ENCODE measurements at regions not wholly inside any gene's neighbourhood (a gene's known extent, or its start where the extent isn't known, plus 50 kb on each side); places are given as distances from the start of the nearest gene placed in this dataset.

DNA sequence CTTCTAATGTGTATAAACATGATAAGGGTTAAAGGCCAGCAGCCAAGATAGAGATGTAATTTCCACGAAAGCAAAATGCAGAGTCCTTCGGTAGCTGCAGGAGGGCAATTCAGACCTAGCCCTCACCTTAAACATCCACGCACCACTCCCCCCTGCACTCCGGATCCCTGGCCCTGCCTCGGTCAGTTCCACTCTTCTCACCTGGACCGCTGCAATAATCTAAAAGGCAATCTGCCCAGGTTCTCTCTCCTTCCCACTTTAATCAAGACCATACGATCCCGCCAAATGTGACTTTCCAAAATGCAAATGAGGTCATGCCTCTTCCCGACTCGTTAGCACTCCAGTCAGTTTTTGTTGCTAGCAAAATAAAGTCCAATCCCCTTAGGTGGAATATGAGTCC lies 485.2 kb downstream of the EIPR1 start:
- CTCF ChIA-PET, result no interaction called here
- no peaks in the 10 kb centered on the region for H3K4me1 Mint-ChIP-seq
- no peak overlapping the region for H3K4me3 Mint-ChIP-seq
- H3K9me3 Mint-ChIP-seq (ENCODE audit: low read depth), result no peaks in the 10 kb centered on the region
- H3K36me3 Mint-ChIP-seq, result no peaks in the 10 kb centered on the region
- H3K27ac Mint-ChIP-seq, result no peak overlapping the region
- ATAC-seq (no peak), DNase-seq (no peak)
- H3K27me3 Mint-ChIP-seq, result no peaks in the 10 kb centered on the region

DNA sequence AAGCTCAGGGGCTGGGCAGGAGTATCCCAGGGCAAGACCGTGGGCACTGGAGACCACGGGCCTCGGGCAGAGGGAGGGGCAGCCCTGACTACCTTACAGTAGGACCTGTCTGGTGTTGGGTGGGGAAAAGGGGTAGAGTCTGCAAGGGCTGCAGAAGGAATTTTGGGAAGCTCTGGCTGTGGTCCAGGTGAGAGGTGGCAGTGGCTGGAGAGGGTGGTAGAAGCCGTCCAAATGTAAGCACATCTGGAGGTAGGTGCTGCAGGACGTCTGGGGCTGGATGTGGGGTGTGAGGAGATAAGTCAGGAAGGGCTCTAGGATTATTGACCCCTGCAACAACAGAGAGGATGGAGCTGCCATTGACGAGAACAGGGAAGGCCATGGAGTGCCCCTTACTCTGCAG lies 486.7 kb downstream of the EIPR1 start:
- DNase-seq (peak; percentile 22), ATAC-seq (no peak)
- no peaks in the 10 kb centered on the region for H3K4me1 Mint-ChIP-seq
- CTCF ChIA-PET, result no interaction called here
- H3K36me3 Mint-ChIP-seq, result no peaks in the 10 kb centered on the region
- H3K9me3 Mint-ChIP-seq (ENCODE audit: low read depth), result no peaks in the 10 kb centered on the region
- no peak overlapping the region for H3K4me3 Mint-ChIP-seq
- H3K27ac Mint-ChIP-seq, result no peak overlapping the region
- H3K27me3 Mint-ChIP-seq, result peaks cover 3% of the 10 kb centered on the region

DNA sequence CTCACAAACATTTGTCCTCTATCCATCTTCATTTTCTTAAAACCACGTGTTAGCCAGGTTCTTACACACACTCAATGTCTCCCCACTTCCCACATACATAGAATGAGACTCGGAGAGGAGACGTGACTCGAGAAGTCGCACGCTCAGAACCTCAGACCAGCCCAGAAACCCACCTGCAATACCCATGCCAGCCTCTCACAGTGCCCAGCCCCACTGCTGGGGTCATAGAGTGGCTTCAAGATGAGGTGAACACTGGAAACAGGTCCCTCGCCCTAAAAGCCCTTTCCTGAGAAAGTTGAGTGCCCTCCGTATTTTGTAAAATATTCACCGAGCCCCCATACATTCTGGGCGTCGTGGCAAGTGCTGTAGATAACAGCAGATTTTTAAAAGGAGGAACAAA lies 487.4 kb downstream of the EIPR1 start:
- CTCF ChIA-PET, result no interaction called here
- H3K4me3 Mint-ChIP-seq, result no peak overlapping the region
- H3K27ac Mint-ChIP-seq, result no peak overlapping the region
- no peaks in the 10 kb centered on the region for H3K9me3 Mint-ChIP-seq (ENCODE audit: low read depth)
- no peak for ATAC-seq
- H3K27me3 Mint-ChIP-seq, result peaks cover 3% of the 10 kb centered on the region
- no peaks in the 10 kb centered on the region for H3K36me3 Mint-ChIP-seq
- no peak for DNase-seq
- H3K4me1 Mint-ChIP-seq, result no peaks in the 10 kb centered on the region

DNA sequence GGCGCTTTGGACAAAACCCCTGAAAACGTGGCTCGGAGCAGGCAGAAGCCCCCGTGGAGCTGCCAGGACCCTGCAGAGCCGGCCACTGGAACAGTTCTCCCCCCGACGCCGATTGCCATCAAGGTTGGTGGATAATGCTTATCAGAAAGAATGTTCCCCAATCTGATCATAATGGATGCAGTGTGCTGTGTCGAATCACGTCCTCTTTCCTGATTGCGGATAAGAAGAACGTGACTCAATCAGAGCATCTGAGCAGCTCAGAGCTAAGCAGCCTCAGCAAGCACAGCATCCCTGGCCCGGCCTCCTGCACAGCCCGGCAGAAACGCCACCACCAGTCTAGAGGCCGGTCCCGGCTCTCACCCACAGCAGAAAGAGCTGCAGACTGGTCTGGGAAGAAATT lies 488.0 kb downstream of the EIPR1 start:
- Mint-ChIP-seq H3K9me3 (ENCODE audit: low read depth) (no peaks in the 10 kb centered on the region), H3K4me3 (no peak overlapping the region), H3K36me3 (no peaks in the 10 kb centered on the region), H3K4me1 (no peaks in the 10 kb centered on the region), H3K27me3 (peaks cover 3% of the 10 kb centered on the region), H3K27ac (no peak overlapping the region)
- DNase-seq, result no peak
- CTCF ChIA-PET, result no interaction called here
- ATAC-seq, result no peak

DNA sequence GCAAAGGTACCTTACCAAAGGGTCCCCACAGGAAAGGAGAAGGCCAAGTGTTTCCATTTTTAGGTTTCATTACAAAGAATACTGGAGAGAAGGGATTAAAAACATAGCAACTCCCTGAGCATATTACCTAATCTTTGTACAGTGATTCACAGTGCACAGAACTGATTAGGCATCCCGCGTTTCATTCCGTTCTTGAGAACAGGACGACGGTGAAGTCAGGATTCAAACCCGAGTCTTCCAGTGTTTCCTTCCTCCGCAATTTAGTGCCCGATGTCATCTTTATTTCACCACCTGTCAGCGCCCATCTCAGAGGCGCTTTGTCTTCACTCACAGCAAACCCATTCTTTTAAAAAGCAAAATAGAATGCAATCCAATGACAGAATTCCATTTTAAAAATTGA lies 488.5 kb downstream of the EIPR1 start:
- no peak for DNase-seq
- no peaks in the 10 kb centered on the region for H3K9me3 Mint-ChIP-seq (ENCODE audit: low read depth)
- H3K27me3 Mint-ChIP-seq, result peaks cover 3% of the 10 kb centered on the region
- no peak overlapping the region for H3K27ac Mint-ChIP-seq
- no peaks in the 10 kb centered on the region for H3K4me1 Mint-ChIP-seq
- CTCF ChIA-PET, result no interaction called here
- no peak for ATAC-seq
- H3K4me3 Mint-ChIP-seq, result no peak overlapping the region
- H3K36me3 Mint-ChIP-seq, result no peaks in the 10 kb centered on the region

DNA sequence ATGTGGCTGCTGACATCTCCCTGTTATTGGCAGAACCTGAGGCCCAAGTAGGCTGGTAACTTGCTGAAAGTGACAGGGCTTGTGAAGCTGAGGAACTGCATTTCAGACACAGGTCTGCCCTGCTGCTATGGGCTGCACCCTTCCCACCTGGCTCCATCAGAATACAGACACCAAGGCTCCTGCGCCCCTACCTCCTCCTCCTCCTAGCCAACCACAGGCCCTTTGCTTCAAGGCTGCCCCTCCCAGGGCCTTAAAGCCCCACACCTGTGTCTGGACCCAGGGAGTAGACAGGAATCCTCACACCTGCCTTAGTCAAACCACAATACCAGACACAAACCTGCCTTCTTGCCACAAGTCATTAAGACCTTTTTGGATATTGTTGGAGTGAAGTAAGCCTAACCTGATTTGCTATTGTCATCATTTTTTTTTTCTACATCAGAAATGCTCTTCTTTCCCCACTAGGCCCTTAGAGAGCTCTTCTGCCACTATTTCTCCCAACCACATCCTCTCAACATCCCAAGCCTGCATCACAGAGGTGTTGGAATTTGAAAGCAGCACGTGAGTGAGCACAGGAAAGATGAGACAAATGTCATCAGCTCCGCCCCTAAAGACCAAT lies 489.7 kb downstream of the EIPR1 start:
- DNase-seq (no peak), ATAC-seq (no peak)
- no peaks in the 10 kb centered on the region for H3K4me1 Mint-ChIP-seq
- H3K9me3 Mint-ChIP-seq (ENCODE audit: low read depth), result peaks cover 1% of the 10 kb centered on the region
- no peak overlapping the region for H3K4me3 Mint-ChIP-seq
- H3K36me3 Mint-ChIP-seq, result no peaks in the 10 kb centered on the region
- CTCF ChIA-PET, result no interaction called here
- no peak overlapping the region for H3K27ac Mint-ChIP-seq
- peaks cover 3% of the 10 kb centered on the region for H3K27me3 Mint-ChIP-seq

DNA sequence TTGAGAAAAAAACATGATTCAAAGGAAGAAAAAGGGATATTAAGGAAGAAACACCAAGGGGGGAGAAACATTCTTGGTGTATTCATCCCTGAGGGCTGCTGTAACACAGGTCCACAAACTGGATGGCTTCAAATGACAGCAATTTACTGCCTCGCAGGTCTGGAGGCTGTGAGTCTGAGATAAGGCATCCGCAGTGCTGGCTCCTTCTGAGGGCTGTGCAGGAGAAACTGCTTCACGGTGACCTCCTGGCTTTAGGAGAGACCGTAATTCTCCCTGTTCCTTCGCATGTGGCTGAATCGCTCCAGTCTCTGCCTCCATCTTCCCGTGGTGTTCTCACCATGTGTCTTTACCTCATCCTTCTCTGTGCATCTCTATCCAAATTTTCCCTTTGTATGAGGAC lies 490.7 kb downstream of the EIPR1 start:
- Mint-ChIP-seq H3K27me3 (peaks cover 3% of the 10 kb centered on the region), H3K27ac (no peak overlapping the region), H3K9me3 (ENCODE audit: low read depth) (peaks cover 3% of the 10 kb centered on the region), H3K4me1 (no peaks in the 10 kb centered on the region), H3K36me3 (no peaks in the 10 kb centered on the region), H3K4me3 (no peak overlapping the region)
- CTCF ChIA-PET, result no interaction called here
- DNase-seq (no peak), ATAC-seq (no peak)

DNA sequence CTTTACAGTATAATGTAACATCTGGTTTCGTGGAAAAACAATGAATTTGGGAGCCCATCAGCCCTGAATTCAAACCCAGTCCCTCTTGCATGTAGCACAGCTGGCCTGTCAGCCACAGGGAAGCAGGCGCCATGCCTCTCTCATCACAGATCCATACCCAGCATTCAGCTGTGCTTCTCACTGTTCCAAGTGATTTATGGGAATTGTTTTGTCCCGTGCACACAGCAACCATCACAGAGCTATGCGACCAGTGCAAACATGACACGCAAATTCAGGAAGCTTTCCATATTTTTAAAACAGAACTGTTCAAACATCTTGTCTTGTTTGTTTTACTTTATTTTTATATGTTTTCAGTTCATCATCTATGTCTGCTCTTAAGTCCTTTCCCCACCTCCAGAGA lies 496.1 kb downstream of the EIPR1 start:
- DNase-seq, result no peak
- no peak overlapping the region for H3K27ac Mint-ChIP-seq
- H3K36me3 Mint-ChIP-seq, result no peaks in the 10 kb centered on the region
- H3K27me3 Mint-ChIP-seq, result peaks cover under 1% of the 10 kb centered on the region
- peaks cover 3% of the 10 kb centered on the region for H3K9me3 Mint-ChIP-seq (ENCODE audit: low read depth)
- H3K4me1 Mint-ChIP-seq, result no peaks in the 10 kb centered on the region
- H3K4me3 Mint-ChIP-seq, result no peak overlapping the region
- CTCF ChIA-PET, result no interaction called here
- ATAC-seq, result no peak

DNA sequence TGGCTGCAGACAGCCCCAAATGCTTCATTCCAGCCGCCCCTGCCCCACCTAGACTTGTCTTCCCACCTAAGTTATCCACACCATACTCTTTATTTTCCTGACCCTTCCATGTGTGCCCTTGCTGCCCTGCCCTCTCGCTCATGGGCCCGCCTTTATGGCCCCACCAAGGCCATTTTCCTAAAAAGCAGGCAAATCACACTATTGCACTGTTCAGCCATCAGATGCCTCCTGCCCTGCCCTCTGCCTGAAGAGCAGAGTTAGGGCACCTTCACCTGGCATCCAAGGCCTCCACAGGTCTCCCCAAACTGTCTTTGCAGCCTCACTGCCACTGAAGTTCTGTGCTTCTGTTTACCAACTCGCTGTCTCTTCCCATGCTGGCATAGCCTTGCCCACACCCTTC lies 496.7 kb downstream of the EIPR1 start:
- ATAC-seq (no peak), DNase-seq (no peak)
- Mint-ChIP-seq H3K4me1 (no peaks in the 10 kb centered on the region), H3K9me3 (ENCODE audit: low read depth) (peaks cover 3% of the 10 kb centered on the region), H3K4me3 (no peak overlapping the region), H3K27ac (no peak overlapping the region), H3K27me3 (no peaks in the 10 kb centered on the region), H3K36me3 (no peaks in the 10 kb centered on the region)
- CTCF ChIA-PET, result no interaction called here

DNA sequence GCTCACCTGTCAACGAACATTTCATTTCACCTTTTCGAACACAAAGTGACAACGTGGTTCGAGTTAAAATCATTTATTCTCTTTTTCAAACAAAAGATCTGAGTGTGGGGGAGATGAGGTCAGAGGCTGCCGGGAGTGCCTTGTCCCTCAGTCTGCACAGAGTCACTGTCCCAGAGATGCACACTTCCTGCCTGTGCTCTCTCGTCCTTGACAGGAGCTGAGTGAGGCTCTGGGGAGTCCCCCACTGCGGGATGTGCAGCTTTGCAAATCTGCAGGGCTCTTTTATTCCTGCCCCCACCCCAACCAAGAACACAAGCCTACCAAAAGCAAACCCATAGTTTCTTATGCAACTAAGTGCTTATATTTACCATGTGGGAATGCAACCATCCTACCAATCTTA lies 497.8 kb downstream of the EIPR1 start:
- ATAC-seq (no peak), DNase-seq (no peak)
- Mint-ChIP-seq H3K4me3 (no peak overlapping the region), H3K4me1 (no peaks in the 10 kb centered on the region), H3K27me3 (no peaks in the 10 kb centered on the region), H3K36me3 (no peaks in the 10 kb centered on the region), H3K9me3 (ENCODE audit: low read depth) (peaks cover 3% of the 10 kb centered on the region), H3K27ac (no peak overlapping the region)
- CTCF ChIA-PET, result no interaction called here

DNA sequence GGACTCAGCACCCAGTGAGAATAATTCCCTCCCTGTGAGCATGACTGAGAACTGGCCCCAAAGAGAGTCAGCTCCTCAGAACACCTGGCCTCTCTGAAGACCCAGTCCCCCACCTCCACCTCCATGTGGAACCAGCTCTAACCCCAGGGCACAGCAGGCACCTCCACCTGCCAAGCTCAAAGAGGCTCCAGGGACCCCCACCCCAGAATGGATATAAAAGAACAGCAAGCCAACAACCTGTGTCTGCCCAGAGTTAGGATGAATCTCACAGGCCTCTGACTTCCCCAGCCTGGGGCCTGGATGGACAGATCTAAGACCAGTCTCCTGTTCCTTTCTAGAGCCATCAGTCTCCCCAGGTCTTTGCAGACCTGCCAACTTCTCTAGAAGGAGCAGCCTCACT lies 498.5 kb downstream of the EIPR1 start:
- H3K4me1 Mint-ChIP-seq, result no peaks in the 10 kb centered on the region
- H3K36me3 Mint-ChIP-seq, result no peaks in the 10 kb centered on the region
- DNase-seq (no peak), ATAC-seq (no peak)
- peaks cover 3% of the 10 kb centered on the region for H3K9me3 Mint-ChIP-seq (ENCODE audit: low read depth)
- H3K4me3 Mint-ChIP-seq, result no peak overlapping the region
- H3K27me3 Mint-ChIP-seq, result no peaks in the 10 kb centered on the region
- CTCF ChIA-PET, result no interaction called here
- H3K27ac Mint-ChIP-seq, result no peak overlapping the region

DNA sequence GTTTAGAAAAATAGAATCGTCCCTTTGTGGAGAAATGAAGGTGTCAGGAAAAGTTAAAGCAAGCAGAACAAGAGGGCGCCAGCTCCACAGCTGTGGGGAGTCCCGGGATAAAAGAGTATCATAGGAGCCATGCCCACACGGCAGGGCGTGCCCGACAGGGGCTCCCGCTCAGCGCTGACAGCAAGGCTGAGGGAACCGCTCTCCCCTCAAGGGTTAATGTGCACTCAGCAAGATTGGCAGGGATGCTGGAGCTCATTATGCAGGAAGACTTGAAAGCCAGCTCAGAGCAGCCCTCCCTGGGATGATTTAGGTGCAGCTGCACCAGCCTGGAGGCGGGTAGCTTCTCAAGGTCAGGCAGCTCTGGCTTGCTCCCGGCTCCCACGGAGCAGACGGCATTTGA lies 500.2 kb downstream of the EIPR1 start:
- no peaks in the 10 kb centered on the region for H3K27me3 Mint-ChIP-seq
- H3K4me1 Mint-ChIP-seq, result no peaks in the 10 kb centered on the region
- H3K4me3 Mint-ChIP-seq, result no peak overlapping the region
- H3K36me3 Mint-ChIP-seq, result no peaks in the 10 kb centered on the region
- no peak overlapping the region for H3K27ac Mint-ChIP-seq
- no peak for DNase-seq
- no peaks in the 10 kb centered on the region for H3K9me3 Mint-ChIP-seq (ENCODE audit: low read depth)
- no peak for ATAC-seq
- CTCF ChIA-PET, result no interaction called here

DNA sequence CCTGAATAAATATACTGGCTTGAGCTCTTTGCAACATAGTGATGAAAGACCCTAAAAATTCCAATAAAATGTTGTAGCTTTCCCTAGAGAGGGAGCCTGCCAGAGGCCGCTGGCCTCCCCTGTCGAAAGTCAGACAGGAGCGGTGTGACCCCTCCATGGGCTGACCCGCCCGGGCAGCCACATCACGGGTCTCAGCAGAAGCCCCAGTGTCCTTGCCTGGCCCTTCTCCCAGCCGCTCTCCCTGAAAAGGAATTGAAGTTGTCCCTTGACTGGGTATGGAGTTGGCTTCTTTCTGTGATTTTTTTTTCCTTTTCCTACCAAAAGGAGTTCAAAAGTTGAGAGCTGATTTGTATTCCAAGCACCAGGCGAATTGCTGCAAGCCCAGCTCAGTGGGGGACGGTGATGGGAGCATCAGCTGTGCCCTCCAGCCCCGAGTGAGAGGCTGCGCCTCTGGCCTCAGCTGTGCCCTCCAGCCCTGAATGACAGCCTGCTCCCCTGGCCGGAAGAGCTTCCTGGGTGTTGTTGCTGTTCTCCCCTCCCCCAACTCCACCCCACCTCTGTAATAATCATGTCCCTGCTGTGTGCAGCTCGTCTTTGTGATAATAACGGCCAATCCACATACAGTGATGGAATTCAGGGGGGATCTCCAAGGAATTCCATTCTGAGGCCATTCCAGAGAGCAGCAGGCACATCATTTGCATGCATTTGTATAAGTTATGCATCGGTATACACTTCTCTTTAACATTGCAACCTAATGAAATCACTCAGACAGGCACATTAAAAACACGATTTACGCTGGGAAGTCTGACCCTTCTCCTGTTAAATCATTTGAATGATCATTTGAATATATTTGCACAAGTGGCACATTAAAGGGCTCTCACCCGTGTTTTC lies 501.0 kb downstream of the EIPR1 start:
- no peak overlapping the region for H3K27ac Mint-ChIP-seq
- H3K36me3 Mint-ChIP-seq, result no peaks in the 10 kb centered on the region
- no peak for DNase-seq
- H3K4me3 Mint-ChIP-seq, result no peak overlapping the region
- no peak for ATAC-seq
- H3K9me3 Mint-ChIP-seq (ENCODE audit: low read depth), result no peaks in the 10 kb centered on the region
- no peaks in the 10 kb centered on the region for H3K27me3 Mint-ChIP-seq
- no peaks in the 10 kb centered on the region for H3K4me1 Mint-ChIP-seq
- CTCF ChIA-PET, result no interaction called here

DNA sequence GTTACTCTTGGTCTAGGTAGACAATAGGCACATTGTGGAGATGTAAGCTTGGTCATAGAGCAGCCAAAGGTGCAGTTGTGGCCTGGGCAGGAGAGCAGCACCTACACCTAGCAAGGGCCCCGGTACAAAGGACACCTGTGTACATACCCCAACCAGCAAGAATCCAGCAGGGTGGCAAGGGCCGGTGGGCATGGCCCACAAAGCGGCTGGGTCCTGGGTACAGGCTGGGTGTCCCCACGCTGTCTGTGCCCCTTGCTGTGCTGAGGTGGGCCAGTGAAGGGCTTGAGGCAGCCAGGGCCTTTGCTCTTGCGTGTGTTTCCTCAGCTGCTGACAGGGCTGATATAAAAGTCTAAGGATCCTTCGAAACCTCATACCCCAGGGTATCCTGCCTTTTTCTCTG lies 501.8 kb downstream of the EIPR1 start:
- no peaks in the 10 kb centered on the region for H3K9me3 Mint-ChIP-seq (ENCODE audit: low read depth)
- H3K4me1 Mint-ChIP-seq, result no peaks in the 10 kb centered on the region

More for the DNA sequence above, 501.8 kb downstream of the EIPR1 start:
- CTCF ChIA-PET, result no interaction called here
- ATAC-seq (no peak), DNase-seq (no peak)
- Mint-ChIP-seq H3K36me3 (no peaks in the 10 kb centered on the region), H3K27ac (no peak overlapping the region), H3K4me3 (no peak overlapping the region), H3K27me3 (no peaks in the 10 kb centered on the region)

Measured in activated CD8-positive, alpha-beta memory T cell treated with anti-CD3 and anti-CD28 coated beads, Interleukin-2, amount 10 ng/mL, durations not matched to agents 7 days and 5 days (primary cell).